ENCODE measurements at regions not wholly inside any gene's neighbourhood (a gene's known extent, or its start where the extent isn't known, plus 50 kb on each side); places are given as distances from the start of the nearest gene placed in this dataset.

DNA sequence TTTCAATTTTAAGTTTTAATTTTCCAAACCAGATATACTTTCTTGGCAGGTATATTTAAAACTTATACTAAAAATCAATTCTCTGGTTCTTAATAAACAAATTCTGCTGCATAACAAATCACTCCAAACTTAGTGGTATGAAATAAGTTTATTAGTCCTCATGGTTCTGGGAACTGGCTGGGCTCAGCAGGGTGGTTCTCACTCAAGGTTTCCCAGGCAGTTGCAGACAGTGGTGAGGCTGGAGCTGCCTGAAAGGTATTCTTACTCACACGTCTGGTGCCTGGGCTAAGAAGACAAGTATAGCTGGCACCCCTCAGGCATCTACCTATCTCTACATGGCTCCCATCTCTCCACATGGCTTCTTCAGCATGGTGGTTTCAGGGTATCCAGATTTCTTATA lies 308.2 kb upstream of the CCDC196 start:
- TF ChIP-seq, protein P1, sequence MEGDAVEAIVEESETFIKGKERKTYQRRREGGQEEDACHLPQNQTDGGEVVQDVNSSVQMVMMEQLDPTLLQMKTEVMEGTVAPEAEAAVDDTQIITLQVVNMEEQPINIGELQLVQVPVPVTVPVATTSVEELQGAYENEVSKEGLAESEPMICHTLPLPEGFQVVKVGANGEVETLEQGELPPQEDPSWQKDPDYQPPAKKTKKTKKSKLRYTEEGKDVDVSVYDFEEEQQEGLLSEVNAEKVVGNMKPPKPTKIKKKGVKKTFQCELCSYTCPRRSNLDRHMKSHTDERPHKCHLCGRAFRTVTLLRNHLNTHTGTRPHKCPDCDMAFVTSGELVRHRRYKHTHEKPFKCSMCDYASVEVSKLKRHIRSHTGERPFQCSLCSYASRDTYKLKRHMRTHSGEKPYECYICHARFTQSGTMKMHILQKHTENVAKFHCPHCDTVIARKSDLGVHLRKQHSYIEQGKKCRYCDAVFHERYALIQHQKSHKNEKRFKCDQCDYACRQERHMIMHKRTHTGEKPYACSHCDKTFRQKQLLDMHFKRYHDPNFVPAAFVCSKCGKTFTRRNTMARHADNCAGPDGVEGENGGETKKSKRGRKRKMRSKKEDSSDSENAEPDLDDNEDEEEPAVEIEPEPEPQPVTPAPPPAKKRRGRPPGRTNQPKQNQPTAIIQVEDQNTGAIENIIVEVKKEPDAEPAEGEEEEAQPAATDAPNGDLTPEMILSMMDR (IDR thresholded peaks at IDR 0.05; ENCODE audit: low read length): no peak
- TF ChIP-seq EZH2 (optimal IDR thresholded peaks at IDR 0.05; ENCODE audit: low read depth, low read length) (no peak), EZH2phosphoT487 (IDR thresholded peaks at IDR 0.05; ENCODE audit: low read length) (no peak)
